GDM1 (cell line): ENCODE measurements at regions not wholly inside any gene's neighbourhood (a gene's known extent, or its start where the extent isn't known, plus 50 kb on each side); places are given as distances from the start of the nearest gene placed in this dataset.

ENCODE experiments used
- DNase-seq: peaks from one replicate; lab custom pipeline; 2025; lab: John Stamatoyannopoulos, UW

DNA sequence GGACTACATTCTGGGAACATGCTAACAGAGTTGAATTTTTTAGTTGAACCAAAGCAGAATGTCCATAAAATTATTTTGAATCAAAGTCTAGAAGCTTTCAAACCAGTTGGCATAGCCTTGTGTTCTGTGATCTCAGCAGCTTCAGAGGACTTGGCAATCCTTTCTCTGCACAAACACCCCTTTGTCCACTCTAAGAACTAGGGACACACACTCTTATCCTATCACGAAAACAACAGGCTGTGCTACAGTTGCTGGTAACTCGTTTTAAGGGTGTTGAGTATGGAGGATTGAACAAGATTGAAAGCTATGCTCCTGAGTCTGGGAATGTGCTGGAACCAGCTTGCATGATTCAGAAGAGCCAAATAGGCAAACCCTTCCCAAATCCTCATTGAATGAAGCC, 76.4 kb upstream of the PRSS58 start:
- no peak for DNase-seq

GRCh38 chr7:142332421-142332820, 74.6 kb upstream of the PRSS58 start:
- no peak for DNase-seq

DNA sequence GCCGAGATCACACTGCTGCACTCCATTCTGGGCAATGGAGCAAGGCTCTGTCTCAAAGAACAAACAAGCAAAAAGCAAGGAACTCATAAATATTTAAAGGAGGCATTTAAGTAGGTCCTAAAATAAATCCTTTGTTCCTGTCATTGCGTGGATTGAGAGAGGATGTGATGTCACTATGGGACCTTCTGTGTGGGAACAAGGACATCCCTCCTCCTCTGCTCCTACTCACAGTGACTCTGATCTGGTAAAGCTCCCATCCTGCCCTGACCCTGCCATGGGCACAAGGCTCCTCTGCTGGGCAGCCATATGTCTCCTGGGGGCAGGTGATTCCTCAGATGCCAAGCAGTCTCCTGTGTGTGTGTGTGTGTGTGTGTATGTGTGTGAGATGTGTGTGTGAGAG, 74.1 kb upstream of the PRSS58 start:
- no peak for DNase-seq

- DNase-seq, result no peak
These were observed 71.4 kb upstream of the PRSS58 start for GRCh38 chr7:142329062-142329790.

DNA sequence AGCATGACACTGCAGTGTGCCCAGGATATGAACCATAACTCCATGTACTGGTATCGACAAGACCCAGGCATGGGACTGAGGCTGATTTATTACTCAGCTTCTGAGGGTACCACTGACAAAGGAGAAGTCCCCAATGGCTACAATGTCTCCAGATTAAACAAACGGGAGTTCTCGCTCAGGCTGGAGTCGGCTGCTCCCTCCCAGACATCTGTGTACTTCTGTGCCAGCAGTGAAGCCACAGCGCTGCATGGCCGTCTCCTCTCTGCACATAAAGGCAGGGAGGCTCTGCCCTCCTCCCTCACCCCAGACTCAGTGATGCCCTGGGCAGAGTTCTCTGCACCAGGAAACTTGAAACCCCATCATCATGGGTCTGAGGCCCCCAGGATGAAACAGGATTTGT, 70.7 kb upstream of the PRSS58 start:
- no peak for DNase-seq

DNA sequence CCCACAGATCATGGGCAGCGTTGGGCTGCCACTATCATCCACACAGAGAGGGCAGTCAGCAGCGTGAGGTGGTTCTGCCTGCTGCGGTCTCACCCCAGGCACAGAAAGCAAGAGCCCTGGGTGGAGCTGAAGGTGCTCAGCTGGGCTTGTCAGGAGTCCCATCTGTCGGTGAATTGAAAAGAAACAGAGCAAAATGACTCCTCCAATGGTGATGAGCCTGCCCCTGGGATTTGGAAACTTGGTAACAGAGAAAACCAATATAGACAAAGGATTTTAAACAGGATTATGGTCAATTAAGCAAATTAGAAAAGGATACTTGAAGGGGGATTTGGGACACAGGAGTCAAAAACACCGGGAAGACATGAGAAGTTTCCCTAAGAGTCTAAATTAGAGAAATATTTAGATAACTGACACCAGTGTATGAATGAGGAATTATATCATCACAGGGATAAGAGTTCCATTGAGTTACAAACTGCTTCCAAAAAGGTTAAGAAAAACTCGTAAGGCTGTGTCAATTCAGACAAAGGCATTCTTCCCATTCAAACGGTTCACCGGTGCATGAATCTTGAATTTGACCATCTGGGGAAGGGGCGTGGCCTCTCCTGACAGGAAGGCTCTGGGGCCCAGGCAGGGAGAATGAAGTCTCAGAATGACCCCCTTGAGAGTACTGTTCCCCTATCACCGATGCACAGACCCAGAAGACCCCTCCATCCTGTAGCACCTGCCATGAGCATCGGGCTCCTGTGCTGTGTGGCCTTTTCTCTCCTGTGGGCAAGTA, 70.0 kb upstream of the PRSS58 start:
- DNase-seq, result no peak

DNA sequence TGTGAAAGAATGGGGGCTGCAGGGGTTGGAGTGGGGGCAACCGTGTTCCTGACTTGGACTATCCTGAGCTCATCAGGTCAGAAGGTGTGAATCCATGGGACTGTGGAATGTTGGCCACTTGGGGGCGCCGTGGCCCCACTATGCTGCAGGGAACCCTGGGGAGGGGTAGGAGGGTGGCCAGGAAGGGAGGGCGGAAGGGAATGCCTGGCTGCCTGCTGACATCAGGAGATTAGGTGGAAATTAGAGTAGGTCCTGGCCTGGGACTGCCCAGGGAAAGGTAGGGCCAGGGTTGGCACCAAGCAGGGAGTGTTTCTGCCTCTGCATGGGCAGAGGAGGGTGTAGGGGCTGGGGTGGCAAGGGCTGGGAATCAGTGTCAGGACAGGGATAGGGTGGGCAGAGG, 65.8 kb upstream of the PRSS58 start:
- DNase-seq, result peak; percentile 40

- no peak for DNase-seq
These were observed 63.5 kb upstream of the PRSS58 start for GRCh38 chr7:142321391-142321790.

- no peak for DNase-seq
These were observed 63.0 kb upstream of the PRSS58 start for GRCh38 chr7:142320883-142321282.

- no peak for DNase-seq
These were observed 62.1 kb upstream of the PRSS58 start for GRCh38 chr7:142319970-142320369.

DNA sequence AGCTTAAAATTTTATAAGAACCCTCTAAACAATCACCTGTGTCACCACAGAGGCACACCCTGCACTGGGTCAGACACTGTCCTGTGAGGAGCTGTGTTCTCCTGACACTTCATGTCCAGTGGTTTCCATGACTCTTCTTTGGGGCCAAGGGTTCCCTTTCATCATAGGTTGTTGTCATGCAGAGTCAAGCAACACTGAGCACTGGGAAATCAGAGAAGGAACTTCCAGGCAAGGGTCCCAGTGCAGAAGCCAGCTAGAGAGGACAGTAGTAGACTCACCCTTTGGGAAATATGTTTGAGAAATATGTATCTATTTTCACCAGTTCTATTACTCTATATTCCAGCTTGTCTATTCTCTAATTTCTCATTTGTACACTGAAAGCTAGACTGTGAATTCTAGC, 56.4 kb upstream of the PRSS58 start:
- DNase-seq, result no peak

DNA sequence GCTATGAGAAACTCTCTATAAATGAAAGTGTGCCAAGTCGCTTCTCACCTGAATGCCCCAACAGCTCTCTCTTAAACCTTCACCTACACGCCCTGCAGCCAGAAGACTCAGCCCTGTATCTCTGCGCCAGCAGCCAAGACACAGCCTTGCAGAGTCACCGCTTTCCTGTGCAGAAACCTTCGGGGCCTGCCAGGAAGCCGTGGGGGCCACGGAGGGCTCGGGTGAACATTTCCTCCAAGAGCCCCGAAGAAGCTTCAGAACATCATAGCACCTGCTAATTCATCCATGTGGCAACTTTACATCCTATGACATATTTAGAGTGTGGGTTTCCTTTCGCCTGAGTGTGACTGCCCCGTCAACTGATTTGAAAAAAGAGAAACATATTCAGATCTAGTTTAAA, 55.7 kb upstream of the PRSS58 start:
- peak; percentile 64 for DNase-seq

DNA sequence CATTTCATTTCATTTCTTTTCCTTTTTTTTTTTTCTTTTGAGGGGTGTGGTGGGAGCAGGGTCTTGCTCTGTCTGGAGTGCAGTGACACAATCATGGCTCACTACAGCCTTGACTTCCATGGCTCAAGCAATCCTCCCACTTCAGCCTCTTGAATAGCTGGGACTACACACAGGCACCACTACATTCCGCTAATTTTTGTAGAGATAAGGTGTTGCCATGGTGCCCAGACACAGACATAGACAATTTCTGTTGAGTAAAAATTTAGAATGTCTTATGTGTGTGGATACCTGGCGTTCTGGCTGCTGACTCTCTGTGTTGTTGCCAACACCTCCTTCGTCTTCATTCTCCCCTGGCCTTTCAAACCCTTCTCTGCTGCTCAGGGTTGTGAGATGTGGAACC, 54.0 kb upstream of the PRSS58 start:
- DNase-seq, result no peak

GRCh38 chr7:142308918-142309317, 51.1 kb upstream of the PRSS58 start:
- DNase-seq, result no peak

DNA sequence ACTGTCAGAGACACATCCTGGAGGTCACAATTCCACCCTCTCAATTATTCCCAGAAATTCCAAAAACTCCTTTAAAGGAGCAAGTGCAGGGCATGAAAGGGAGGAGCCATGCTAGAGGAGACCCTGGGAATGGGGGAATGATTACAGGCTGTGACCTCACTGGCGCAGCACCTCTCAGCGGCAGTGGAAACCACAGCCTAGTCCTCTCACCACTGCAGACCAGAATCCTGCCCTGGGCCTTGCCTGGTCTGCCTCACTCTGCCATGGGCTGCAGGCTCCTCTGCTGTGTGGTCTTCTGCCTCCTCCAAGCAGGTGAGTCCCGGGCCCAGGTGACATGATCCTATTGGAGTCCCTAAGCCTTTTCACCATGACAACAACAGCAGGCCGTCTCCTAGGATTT, 50.5 kb upstream of the PRSS58 start:
- no peak for DNase-seq
